ENCODE measurements at regions not wholly inside any gene's neighbourhood (a gene's known extent, or its start where the extent isn't known, plus 50 kb on each side); places are given as distances from the start of the nearest gene placed in this dataset.

DNA sequence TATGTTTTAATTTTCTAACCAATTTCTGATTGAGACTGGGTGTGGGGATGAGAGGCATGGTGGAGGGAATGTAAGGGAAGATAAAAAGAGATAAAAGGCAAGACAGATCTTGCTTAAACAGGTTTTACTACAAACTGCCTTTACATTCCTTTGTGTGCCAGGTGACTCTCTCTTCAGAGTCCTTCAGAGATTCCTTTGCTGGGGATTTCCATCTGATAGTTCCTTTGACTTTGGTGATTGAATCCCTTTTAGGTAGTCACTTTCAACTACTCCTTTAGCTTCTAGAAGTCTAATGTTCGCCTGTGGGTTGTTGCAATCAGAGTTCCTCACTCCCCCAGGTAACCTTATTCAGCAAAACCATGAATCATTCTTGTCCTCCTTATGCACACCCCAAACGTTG lies 283.3 kb upstream of the MANEA start:
- TF ChIP-seq, protein P1, sequence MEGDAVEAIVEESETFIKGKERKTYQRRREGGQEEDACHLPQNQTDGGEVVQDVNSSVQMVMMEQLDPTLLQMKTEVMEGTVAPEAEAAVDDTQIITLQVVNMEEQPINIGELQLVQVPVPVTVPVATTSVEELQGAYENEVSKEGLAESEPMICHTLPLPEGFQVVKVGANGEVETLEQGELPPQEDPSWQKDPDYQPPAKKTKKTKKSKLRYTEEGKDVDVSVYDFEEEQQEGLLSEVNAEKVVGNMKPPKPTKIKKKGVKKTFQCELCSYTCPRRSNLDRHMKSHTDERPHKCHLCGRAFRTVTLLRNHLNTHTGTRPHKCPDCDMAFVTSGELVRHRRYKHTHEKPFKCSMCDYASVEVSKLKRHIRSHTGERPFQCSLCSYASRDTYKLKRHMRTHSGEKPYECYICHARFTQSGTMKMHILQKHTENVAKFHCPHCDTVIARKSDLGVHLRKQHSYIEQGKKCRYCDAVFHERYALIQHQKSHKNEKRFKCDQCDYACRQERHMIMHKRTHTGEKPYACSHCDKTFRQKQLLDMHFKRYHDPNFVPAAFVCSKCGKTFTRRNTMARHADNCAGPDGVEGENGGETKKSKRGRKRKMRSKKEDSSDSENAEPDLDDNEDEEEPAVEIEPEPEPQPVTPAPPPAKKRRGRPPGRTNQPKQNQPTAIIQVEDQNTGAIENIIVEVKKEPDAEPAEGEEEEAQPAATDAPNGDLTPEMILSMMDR (IDR thresholded peaks at IDR 0.05; ENCODE audit: control insufficient read depth, extremely low read depth, insufficient read depth) = no peak
- H3K4me3 ChIP-seq (ENCODE audit: low read depth, low read length) = no peak overlapping the region
- DNase-seq (ENCODE audit: low read depth) = peak; percentile 19

GRCh38 chr6:95309545-95309944 lies 267.8 kb upstream of the MANEA start:
- DNase-seq (ENCODE audit: low read depth) = no peak
- TF ChIP-seq, protein P1 (IDR thresholded peaks at IDR 0.05; ENCODE audit: control insufficient read depth, extremely low read depth, insufficient read depth) = no peak
- H3K4me3 ChIP-seq (ENCODE audit: low read depth, low read length) = no peak overlapping the region

GRCh38 chr6:95318137-95318536 lies 259.2 kb upstream of the MANEA start:
- H3K4me3 ChIP-seq (ENCODE audit: low read depth, low read length) = no peak overlapping the region
- no peak for DNase-seq (ENCODE audit: low read depth)
- TF ChIP-seq, protein P1 (IDR thresholded peaks at IDR 0.05; ENCODE audit: control insufficient read depth, extremely low read depth, insufficient read depth) = no peak

DNA sequence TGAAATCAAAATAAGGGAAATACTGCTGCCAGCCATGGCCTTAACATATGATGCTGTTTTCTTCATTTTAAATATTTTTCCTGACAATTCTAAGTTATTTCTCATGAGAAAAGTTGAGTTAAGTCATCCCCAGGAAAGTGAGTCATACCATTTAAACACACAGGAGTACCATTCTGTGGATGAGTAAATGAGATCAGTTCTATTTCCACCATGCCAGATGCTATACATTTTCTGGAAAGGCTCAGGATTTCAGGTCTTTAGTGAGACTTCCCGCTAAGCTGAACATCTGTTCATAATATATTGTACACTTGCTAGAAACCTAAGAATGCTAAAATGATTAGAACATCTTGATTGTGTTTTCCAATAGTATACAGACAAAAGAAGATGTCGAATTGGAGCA lies 256.2 kb upstream of the MANEA start:
- no peak for DNase-seq (ENCODE audit: low read depth)
- TF ChIP-seq, protein P1 (IDR thresholded peaks at IDR 0.05; ENCODE audit: control insufficient read depth, extremely low read depth, insufficient read depth) = no peak
- H3K4me3 ChIP-seq (ENCODE audit: low read depth, low read length) = no peak overlapping the region

GRCh38 chr6:95325916-95326315 lies 251.4 kb upstream of the MANEA start:
- no peak overlapping the region for H3K4me3 ChIP-seq (ENCODE audit: low read depth, low read length)
- TF ChIP-seq, protein P1 (IDR thresholded peaks at IDR 0.05; ENCODE audit: control insufficient read depth, extremely low read depth, insufficient read depth) = no peak
- DNase-seq (ENCODE audit: low read depth) = no peak

DNA sequence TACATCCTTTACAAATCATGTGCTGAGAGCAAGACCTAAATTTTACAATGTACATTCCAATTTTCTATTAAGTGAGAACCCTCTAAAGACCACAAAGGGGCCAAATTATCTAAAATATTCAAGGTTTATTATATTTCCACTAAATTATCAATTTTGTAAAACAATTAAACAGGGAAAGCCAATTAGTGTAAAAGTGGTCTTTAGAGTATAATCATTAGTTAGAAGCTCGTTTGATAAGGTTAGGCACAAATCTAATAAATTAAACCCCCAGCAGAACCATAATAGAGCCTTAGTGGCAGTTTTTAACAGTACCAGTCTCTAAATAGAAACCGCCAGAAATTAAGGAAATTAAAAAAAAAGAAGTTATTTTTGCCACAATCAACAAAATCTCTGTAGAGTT lies 249.1 kb upstream of the MANEA start:
- no peak for DNase-seq (ENCODE audit: low read depth)
- TF ChIP-seq, protein P1 (IDR thresholded peaks at IDR 0.05; ENCODE audit: control insufficient read depth, extremely low read depth, insufficient read depth) = no peak
- no peak overlapping the region for H3K4me3 ChIP-seq (ENCODE audit: low read depth, low read length)

GRCh38 chr6:95352064-95352795 lies 225.1 kb upstream of the MANEA start:
- TF ChIP-seq, protein P1 (IDR thresholded peaks at IDR 0.05; ENCODE audit: control insufficient read depth, extremely low read depth, insufficient read depth) = peak; percentile 63
- no peak overlapping the region for H3K4me3 ChIP-seq (ENCODE audit: low read depth, low read length)
- DNase-seq (ENCODE audit: low read depth) = no peak

Data from LNCaP clone FGC (cell line).